ENCODE measurements at regions not wholly inside any gene's neighbourhood (a gene's known extent, or its start where the extent isn't known, plus 50 kb on each side); places are given as distances from the start of the nearest gene placed in this dataset.

- TF ChIP-seq ZNF616 (CRISPR knock-in tag; IDR thresholded peaks at IDR 0.05; ENCODE audit: low read depth) (no peak), ZNF709 (CRISPR knock-in tag; IDR thresholded peaks at IDR 0.05) (no peak), ZNF775 (CRISPR knock-in tag; IDR thresholded peaks at IDR 0.05; ENCODE audit: borderline replicate concordance) (no peak), ZNF292 (CRISPR knock-in tag; IDR thresholded peaks at IDR 0.05; ENCODE audit: borderline replicate concordance, low read depth) (peak; percentile 76; the same call in 1 of the 2 replicates), NFYB (CRISPR knock-in tag; IDR thresholded peaks at IDR 0.05) (no peak), ATF3 (CRISPR knock-in tag; IDR thresholded peaks at IDR 0.05) (no peak), NFKBIZ (CRISPR knock-in tag; IDR thresholded peaks at IDR 0.05) (peak; percentile 81; the same call in 1 of the 2 replicates), ZNF784 (CRISPR knock-in tag; IDR thresholded peaks at IDR 0.05; ENCODE audit: borderline replicate concordance) (no peak), PAXIP1 (CRISPR knock-in tag; conservative IDR thresholded peaks at IDR 0.05) (peak; percentile 87), RARA (CRISPR knock-in tag; IDR thresholded peaks at IDR 0.05) (peak; percentile 99), ZNF543 (CRISPR knock-in tag; IDR thresholded peaks at IDR 0.05) (peak; percentile 44; the same call in 1 of the 2 replicates), SNAPC5 (CRISPR knock-in tag; IDR thresholded peaks at IDR 0.05; ENCODE audit: borderline replicate concordance) (no peak), ZNF781 (CRISPR knock-in tag; IDR thresholded peaks at IDR 0.05; ENCODE audit: borderline replicate concordance, not compliant biosample characterization) (no peak), ZNF367 (CRISPR knock-in tag; IDR thresholded peaks at IDR 0.05; ENCODE audit: borderline replicate concordance) (no peak), RBFOX2 (IDR thresholded peaks at IDR 0.05; ENCODE audit: low read depth, low read length) (no peak), ZNF264 (CRISPR knock-in tag; IDR thresholded peaks at IDR 0.05) (no peak), CENPT (CRISPR knock-in tag; IDR thresholded peaks at IDR 0.05; ENCODE audit: low read depth) (no peak), MYPOP (CRISPR knock-in tag; IDR thresholded peaks at IDR 0.05) (peak; percentile 72), ERF (CRISPR knock-in tag; IDR thresholded peaks at IDR 0.05) (peak; percentile 90), ZBTB33 (CRISPR knock-in tag; IDR thresholded peaks at IDR 0.05) (peak; percentile 54; the same call in 1 of the 2 replicates), MAX (IDR thresholded peaks at IDR 0.05) (peak; percentile 77)
Observed at GRCh38 chr3:194749631-194750490, 64.2 kb downstream of the FAM43A start (continued).
